Activated gamma-delta T cell treated with anti-CD3 and anti-CD28 coated beads, Interleukin-2, amount 50 U/mL, for 16 hours (primary cell): ENCODE measurements at regions not wholly inside any gene's neighbourhood (a gene's known extent, or its start where the extent isn't known, plus 50 kb on each side); places are given as distances from the start of the nearest gene placed in this dataset.
"Not testable (repeated sequence)": the region's sequence is repeated elsewhere in the genome, so short reads cannot be mapped to it uniquely, and the experiment has no call there.

ENCODE experiments used
- DNase-seq: peaks from one replicate; pipeline ENCODE4 v3.0.0-alpha.2; 2020; ENCODE audit warnings: low read depth

DNA sequence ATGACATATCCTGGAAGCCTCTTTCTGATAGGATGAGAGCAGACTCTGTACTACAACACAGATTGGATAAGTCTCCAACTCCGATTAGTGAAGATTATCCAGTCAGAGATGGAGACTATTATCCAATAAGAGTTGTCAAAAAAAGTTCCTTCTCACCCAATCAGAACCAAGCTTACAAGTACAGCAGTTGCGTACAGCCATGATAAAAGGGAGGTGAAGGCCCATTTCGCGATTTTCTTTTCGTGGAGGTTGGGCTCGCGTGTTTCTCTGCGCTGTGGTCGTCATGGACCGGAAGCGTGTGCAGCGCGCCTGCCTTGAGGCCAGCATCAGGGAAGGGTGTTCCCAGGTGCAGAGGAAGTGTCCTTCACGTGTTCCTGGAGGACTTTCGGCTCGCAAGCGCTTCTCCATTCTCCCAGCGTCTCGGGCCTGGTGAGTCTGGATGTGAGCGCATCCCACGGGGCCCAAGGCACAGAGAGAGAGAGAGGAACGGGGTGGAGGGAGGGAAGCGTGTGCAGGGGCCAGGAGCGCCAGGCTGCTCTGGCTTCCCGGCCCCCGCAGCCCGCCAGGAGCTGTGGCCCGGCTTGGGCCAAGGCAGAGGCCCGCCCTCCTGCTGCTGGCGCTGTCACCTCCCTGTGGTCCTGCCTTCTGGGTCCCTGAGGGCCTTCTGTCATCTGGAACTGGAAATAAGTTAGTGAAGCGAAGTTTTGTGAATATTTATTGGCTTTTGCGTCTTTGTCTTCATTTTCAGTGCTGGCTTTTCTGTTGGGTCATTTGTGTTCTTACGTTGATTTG lies 53.9 kb downstream of the CDRT15L2 start:
- not testable (repeated sequence) for DNase-seq

GRCh38 chr17:20640147-20640546 lies 60.6 kb downstream of the CDRT15L2 start:
- DNase-seq = not testable (repeated sequence)

- DNase-seq = not testable (repeated sequence)
Observed at GRCh38 chr17:20646661-20647272, 67.2 kb downstream of the CDRT15L2 start.

GRCh38 chr17:20649097-20649767 lies 69.7 kb downstream of the CDRT15L2 start:
- DNase-seq = not testable (repeated sequence)

DNA sequence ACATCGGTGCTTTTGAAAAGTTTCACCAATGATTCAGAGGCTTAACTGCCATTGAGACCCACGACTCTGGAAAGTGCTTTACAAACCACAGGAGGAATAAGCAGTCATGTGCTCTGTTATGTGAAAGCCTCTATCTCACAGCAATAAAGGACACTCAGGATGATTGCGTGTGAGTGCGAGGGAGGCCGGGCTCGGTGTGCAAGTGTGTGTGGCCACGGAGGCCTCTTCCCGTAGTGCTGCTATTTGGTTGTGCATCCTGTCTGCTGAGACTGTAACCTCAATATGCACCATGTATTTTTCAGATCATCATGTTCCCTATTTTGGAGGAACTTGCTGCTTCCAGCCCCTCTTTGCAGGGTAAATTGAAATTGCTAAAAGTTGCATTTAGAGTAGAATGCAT lies 71.5 kb downstream of the CDRT15L2 start:
- DNase-seq = not testable (repeated sequence)

GRCh38 chr17:20651736-20652135 lies 72.2 kb downstream of the CDRT15L2 start:
- not testable (repeated sequence) for DNase-seq

- DNase-seq = not testable (repeated sequence)
Observed at GRCh38 chr17:20653391-20653790, 73.9 kb downstream of the CDRT15L2 start.

GRCh38 chr17:20654114-20654513 lies 74.6 kb downstream of the CDRT15L2 start:
- DNase-seq = not testable (repeated sequence)

- DNase-seq = not testable (repeated sequence)
Observed at GRCh38 chr17:20654575-20654974, 75.1 kb downstream of the CDRT15L2 start.

- DNase-seq = not testable (repeated sequence)
Observed at GRCh38 chr17:20665103-20665955, 85.8 kb downstream of the CDRT15L2 start.

- peak; percentile 0 for DNase-seq
Observed at GRCh38 chr17:20666689-20667088, 87.2 kb downstream of the CDRT15L2 start.

DNA sequence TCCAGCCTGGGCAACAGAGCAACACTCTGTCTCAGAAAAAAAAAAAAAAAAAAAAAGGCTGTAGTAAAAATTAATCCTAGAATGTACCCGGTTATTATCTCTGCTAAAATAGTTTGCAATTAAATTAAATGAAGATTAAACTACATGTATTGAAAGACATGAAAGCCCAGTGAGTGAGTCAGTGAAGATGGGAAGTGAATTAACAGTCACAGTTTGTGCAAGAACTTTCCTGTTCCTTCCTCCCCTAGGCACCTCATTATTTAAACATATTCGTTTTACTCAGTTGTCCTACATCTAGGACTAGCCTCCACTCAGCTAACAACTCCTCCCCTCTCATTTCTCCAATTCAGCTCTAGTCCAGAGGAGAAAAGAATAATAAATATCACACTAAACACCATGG lies 88.2 kb downstream of the CDRT15L2 start:
- DNase-seq = not testable (repeated sequence)

GRCh38 chr17:20668316-20668715 lies 88.8 kb downstream of the CDRT15L2 start:
- not testable (repeated sequence) for DNase-seq

DNA sequence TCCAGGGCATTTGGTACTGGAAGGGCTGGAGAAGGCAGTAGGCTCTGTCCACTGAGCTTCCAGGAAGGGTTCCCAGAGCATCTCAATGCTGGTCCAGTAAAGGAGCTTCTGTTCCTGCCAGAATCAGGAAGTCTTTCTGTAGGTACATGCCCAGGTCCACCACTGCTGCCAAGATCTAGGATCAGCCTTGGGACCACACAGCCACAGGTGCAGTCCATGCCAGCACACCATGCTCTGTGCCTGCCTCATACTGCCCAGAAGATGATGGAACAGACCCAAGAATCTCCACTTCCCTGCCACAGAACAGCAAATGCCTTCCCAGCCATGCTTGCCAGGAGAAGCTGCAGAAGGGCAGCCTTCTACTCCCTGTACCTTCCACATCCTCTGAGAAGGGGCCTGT lies 89.3 kb downstream of the CDRT15L2 start:
- DNase-seq = not testable (repeated sequence)

- not testable (repeated sequence) for DNase-seq
Observed at GRCh38 chr17:20670506-20670905, 91.0 kb downstream of the CDRT15L2 start.

DNA sequence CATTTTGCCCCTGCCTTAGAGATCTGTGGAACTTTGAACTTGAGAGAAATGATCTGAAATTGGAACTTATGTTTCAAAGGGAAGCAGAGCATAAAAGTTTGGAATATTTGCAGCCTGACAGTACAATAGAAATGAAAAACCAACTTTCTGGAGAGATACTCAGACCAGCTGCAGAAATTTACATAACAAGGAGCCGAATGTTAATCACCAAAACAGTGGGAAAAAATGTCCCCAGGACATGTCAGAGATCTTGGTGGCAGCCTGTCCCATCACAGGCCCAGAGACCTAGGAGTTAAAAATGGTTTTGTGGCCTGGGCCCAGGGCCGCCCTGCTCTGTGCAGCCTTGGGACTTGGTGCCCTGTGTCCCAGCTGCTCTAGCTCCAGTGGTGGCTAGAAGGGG lies 94.8 kb downstream of the CDRT15L2 start:
- DNase-seq = not testable (repeated sequence)

DNA sequence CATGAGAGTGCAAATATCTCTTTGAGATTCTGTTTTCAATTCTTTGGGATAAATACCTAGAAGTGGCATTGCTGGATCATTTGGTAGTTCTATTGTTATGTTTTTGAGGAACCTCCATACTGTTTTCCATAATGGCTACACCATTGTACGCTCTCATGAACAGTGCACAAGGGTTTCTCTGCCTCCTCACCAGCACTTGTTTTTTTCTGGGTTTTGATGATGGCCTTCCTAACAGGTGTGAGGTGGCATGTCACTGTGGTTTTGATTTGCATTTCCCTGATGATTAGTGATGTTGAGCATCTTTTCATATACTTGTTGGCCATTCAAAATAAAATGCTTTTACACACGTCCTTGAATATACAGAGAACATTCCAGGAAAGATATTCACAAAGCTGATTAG lies 96.2 kb downstream of the CDRT15L2 start:
- DNase-seq = not testable (repeated sequence)

DNA sequence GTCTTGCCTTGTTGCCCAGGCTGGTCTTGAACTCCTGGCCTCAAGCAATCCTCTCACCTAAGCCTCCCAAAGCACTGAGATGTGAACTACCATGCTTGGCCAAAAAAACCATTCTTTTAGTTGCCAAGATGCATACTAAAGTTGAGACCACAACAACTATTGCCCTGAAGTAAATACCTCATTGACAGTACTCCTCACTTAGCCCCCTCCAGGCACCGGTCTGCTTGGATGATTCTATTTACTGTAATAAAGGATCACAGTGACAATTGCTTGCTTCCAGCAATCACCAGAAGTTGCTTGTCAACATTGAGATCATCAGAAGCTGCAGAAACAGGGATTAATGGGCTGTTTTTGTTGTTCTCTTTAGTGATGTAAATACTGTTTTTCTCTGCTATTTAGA lies 97.1 kb downstream of the CDRT15L2 start:
- DNase-seq = not testable (repeated sequence)

DNA sequence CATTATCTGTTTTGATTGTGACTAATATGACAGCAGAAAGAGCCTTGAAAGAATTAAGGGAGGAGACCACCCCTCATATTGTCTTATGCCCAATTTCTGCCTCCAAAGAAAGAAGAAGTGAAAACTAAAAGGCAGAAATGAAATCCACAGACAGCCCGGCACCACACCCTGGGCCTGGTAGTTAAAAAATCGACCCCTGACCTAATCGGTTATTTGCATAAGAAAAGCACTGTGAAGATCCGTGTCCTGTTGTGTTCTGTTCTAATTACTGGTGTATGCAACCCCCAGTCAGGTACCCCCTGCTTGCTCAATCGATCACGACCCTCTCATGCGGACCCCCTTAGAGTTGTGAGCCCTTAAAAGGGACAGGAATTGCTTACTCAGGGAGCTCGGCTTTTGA lies 97.9 kb downstream of the CDRT15L2 start:
- DNase-seq = not testable (repeated sequence)

- DNase-seq = not testable (repeated sequence)
Observed at GRCh38 chr17:20678424-20678823, 98.9 kb downstream of the CDRT15L2 start.
